ENCODE measurements at regions not wholly inside any gene's neighbourhood (a gene's known extent, or its start where the extent isn't known, plus 50 kb on each side); places are given as distances from the start of the nearest gene placed in this dataset.

GRCh38 chr9:103674271-103674670, 419.8 kb upstream of the SMC2 start:
- Histone ChIP-seq H3K9me3 (replicated peaks; ENCODE audit: control insufficient read depth, insufficient read depth, low read length) (peaks cover 1% of the 10 kb centered on the region), H3K27me3 (ENCODE audit: control insufficient read depth in 2 of 2, insufficient read depth in 2 of 2, low read length in 2 of 2) (no peaks in the 10 kb centered on the region), H3K79me2 (ENCODE audit: control insufficient read depth, insufficient read depth, low read length) (no peaks in the 10 kb centered on the region), H4K20me1 (replicated peaks; ENCODE audit: control insufficient read depth, extremely low read depth, insufficient read depth, low read length) (no peaks in the 10 kb centered on the region), H2AFZ (ENCODE audit: low read depth, low read length) (no peak overlapping the region), H3K9me1 (replicated peaks; ENCODE audit: control insufficient read depth, extremely low read depth, insufficient read depth, low read length) (no peaks in the 10 kb centered on the region), H3K4me2 (ENCODE audit: insufficient read depth, low read length) (no peak overlapping the region), H3K27ac (ENCODE audit: insufficient read depth, low read depth, low read length) (no peak overlapping the region), H3K4me3 (replicated peaks in 1 of 3; ENCODE audit: insufficient read depth in 1 of 3, low read depth in 1 of 3, low read length in 3 of 3) (no peak overlapping the region), H3K9ac (replicated peaks; ENCODE audit: extremely low read depth, insufficient read depth, low read length) (no peak overlapping the region), H3K36me3 (ENCODE audit: control insufficient read depth in 2 of 2, extremely low read depth in 1 of 2, insufficient read depth in 2 of 2, low read length in 2 of 2) (no peaks in the 10 kb centered on the region), H3K4me1 (ENCODE audit: control insufficient read depth, extremely low read depth, insufficient read depth, low read length) (no peaks in the 10 kb centered on the region)
- no peak for TF ChIP-seq MAX (IDR thresholded peaks at IDR 0.05; ENCODE audit: insufficient read depth, insufficient read length)
- no peak for TF ChIP-seq GATA2 (IDR thresholded peaks at IDR 0.05; ENCODE audit: insufficient read depth, insufficient read length, low read depth, low read length)
- TF ChIP-seq EZH2 (IDR thresholded peaks at IDR 0.05; ENCODE audit: borderline replicate concordance, low read depth, low read length, severe bottlenecking), result no peak
- TF ChIP-seq JUN (IDR thresholded peaks at IDR 0.05; ENCODE audit: borderline replicate concordance, insufficient read depth, insufficient read length, low read depth), result no peak
- TF ChIP-seq POLR2A (IDR thresholded peaks at IDR 0.05; ENCODE audit: low read depth, low read length), result no peak
- TF ChIP-seq MYC (IDR thresholded peaks at IDR 0.05; ENCODE audit: low read depth, low read length), result no peak
- TF ChIP-seq FOS (IDR thresholded peaks at IDR 0.05; ENCODE audit: borderline replicate concordance, insufficient read depth, low read length), result no peak
- no peak for TF ChIP-seq CTCF (IDR thresholded peaks at IDR 0.05; ENCODE audit: extremely low read depth in 1 of 2, insufficient read depth in 1 of 2, low read depth in 1 of 2, low read length in 2 of 2)
- no peak for TF ChIP-seq POLR2AphosphoS5 (IDR thresholded peaks at IDR 0.05; ENCODE audit: insufficient read depth, low read depth, low read length)
- CTCF ChIA-PET, result no interaction called here
- dilution Hi-C loops (cut with MboI; ENCODE audit: extremely low pct_ligation_motif_present, low sequenced_read_pairs), result no loop called here
- POLR2A ChIA-PET, result no interaction called here
- DNase-seq (ENCODE audit: low read depth, low spot score), result no peak
- no peak for FAIRE-seq
- intact Hi-C loops (cut with micrococcal nuclease), result no loop called here
- no TSS peak for BruUV-seq (replicated peaks)
